ENCODE measurements at regions not wholly inside any gene's neighbourhood (a gene's known extent, or its start where the extent isn't known, plus 50 kb on each side); places are given as distances from the start of the nearest gene placed in this dataset.

- TF ChIP-seq CTCF (IDR thresholded peaks at IDR 0.05) = no peak
- no peak for TF ChIP-seq POLR2A (IDR thresholded peaks at IDR 0.05; ENCODE audit: low read length)
- TF ChIP-seq USF2 (IDR thresholded peaks at IDR 0.05) = no peak
Observed at GRCh38 chr10:108801775-108802517, 1121.4 kb downstream of the XPNPEP1 start.
